H9 (cell line): ENCODE measurements at regions not wholly inside any gene's neighbourhood (a gene's known extent, or its start where the extent isn't known, plus 50 kb on each side); places are given as distances from the start of the nearest gene placed in this dataset.

ENCODE experiments used
- DNase-seq: peaks from one replicate; pipeline ENCODE4 v3.0.0-alpha.2; 2017
- H2AFZ ChIP-seq: one replicate; pipeline ENCODE4 v1.6.1; 2013; ENCODE audit warnings: mild to moderate bottlenecking, low read length, control low read depth, moderate library complexity
- H2AK5ac ChIP-seq: 2 replicates; pipeline ENCODE4 v1.6.1; 2013; ENCODE audit warnings: low read length, control low read depth, mixed read lengths; ENCODE audit not compliant: insufficient read length
- H2BK120ac ChIP-seq: one replicate; pipeline ENCODE4 v1.6.1; 2013; ENCODE audit warnings: low read depth, mild to moderate bottlenecking, low read length, control low read depth, inconsistent platforms; ENCODE audit not compliant: poor library complexity, severe bottlenecking
- H2BK12ac ChIP-seq: 2 replicates; pipeline ENCODE4 v1.6.1; 2013; ENCODE audit warnings: low read length, control low read depth, mixed read lengths, low read depth; ENCODE audit not compliant: insufficient read length
- H2BK15ac ChIP-seq: 2 replicates; pipeline ENCODE4 v1.6.1; 2013; ENCODE audit warnings: low read depth, low read length, control low read depth
- H2BK20ac ChIP-seq: one replicate; pipeline ENCODE4 v1.6.1; 2013; ENCODE audit warnings: low read depth, mild to moderate bottlenecking, low read length, control low read depth, inconsistent platforms; ENCODE audit not compliant: poor library complexity, severe bottlenecking
- H2BK5ac ChIP-seq: 2 replicates; pipeline ENCODE4 v1.6.1; 2013; ENCODE audit warnings: low read length, control low read depth, mixed read lengths; ENCODE audit not compliant: insufficient read length
- H3K14ac ChIP-seq: 2 replicates; pipeline ENCODE4 v1.6.1; 2013; ENCODE audit warnings: low read length, control low read depth; ENCODE audit not compliant: insufficient read depth
- H3K18ac ChIP-seq: 2 replicates; pipeline ENCODE4 v1.6.1; 2013; ENCODE audit warnings: low read depth, mild to moderate bottlenecking, mixed read lengths, low read length, control low read depth; ENCODE audit not compliant: insufficient read length
- H3K23ac ChIP-seq: 2 replicates; pipeline ENCODE4 v1.6.1; 2013; ENCODE audit warnings: low read length, control low read depth, mixed read lengths, low read depth; ENCODE audit not compliant: insufficient read length
- H3K23me2 ChIP-seq: 2 replicates; pipeline ENCODE4 v1.6.1; 2013; ENCODE audit warnings: low read depth, mild to moderate bottlenecking, mixed read lengths, low read length, control low read depth; ENCODE audit not compliant: insufficient read length, poor library complexity, severe bottlenecking
- H3K27ac ChIP-seq: 2 replicates; pipeline ENCODE4 v1.5.1; 2013; ENCODE audit warnings: low read length, control low read depth, mixed read lengths, low read depth; ENCODE audit not compliant: insufficient read length
- H3K27me3 ChIP-seq: 2 replicates; pipeline ENCODE4 v1.6.1; 2013; ENCODE audit warnings: low read length, control low read depth, inconsistent platforms; ENCODE audit not compliant: insufficient read depth
- H3K4ac ChIP-seq: 2 replicates; pipeline ENCODE4 v1.6.1; 2013; ENCODE audit warnings: low read depth, mild to moderate bottlenecking, control low read depth, inconsistent platforms, low read length, moderate library complexity
- H3K4me1 ChIP-seq: 2 replicates; pipeline ENCODE4 v1.6.1; 2013; ENCODE audit warnings: low read length, control low read depth, inconsistent platforms; ENCODE audit not compliant: insufficient read depth
- H3K4me2 ChIP-seq: 2 replicates; pipeline ENCODE4 v1.6.1; 2013; ENCODE audit warnings: low read length, control low read depth, mixed read lengths; ENCODE audit not compliant: insufficient read length, insufficient read depth
- H3K56ac ChIP-seq: 2 replicates; pipeline ENCODE4 v1.6.1; 2013; ENCODE audit warnings: low read depth, mild to moderate bottlenecking, mixed read lengths, low read length, control low read depth; ENCODE audit not compliant: insufficient read length
- H3K79me1 ChIP-seq: 2 replicates; pipeline ENCODE4 v1.6.1; 2013; ENCODE audit warnings: low read depth, mild to moderate bottlenecking, moderate library complexity, low read length, control low read depth, inconsistent platforms; ENCODE audit not compliant: insufficient read depth, poor library complexity, severe bottlenecking
- H3K79me2 ChIP-seq: 2 replicates; pipeline ENCODE4 v1.6.1; 2013; ENCODE audit warnings: low read length, control low read depth, inconsistent platforms; ENCODE audit not compliant: insufficient read depth
- H3K9ac ChIP-seq: 2 replicates; pipeline ENCODE4 v1.6.1; 2013; ENCODE audit warnings: low read length, control low read depth, mixed read lengths; ENCODE audit not compliant: insufficient read length; ENCODE audit errors: extremely low read depth
- H3K9me3 ChIP-seq: one replicate; pipeline ENCODE4 v1.6.1; 2013; ENCODE audit warnings: low read depth, low read length, inconsistent platforms; ENCODE audit not compliant: control insufficient read depth
- H3T11ph ChIP-seq: one replicate; pipeline ENCODE4 v1.6.1; 2013; ENCODE audit warnings: mild to moderate bottlenecking, low read length, control low read depth, inconsistent platforms
- H4K20me1 ChIP-seq: one replicate; pipeline ENCODE4 v1.6.1; 2013; ENCODE audit not compliant: control insufficient read depth, insufficient read length, insufficient read depth
- H4K5ac ChIP-seq: 2 replicates; pipeline ENCODE4 v1.6.1; 2013; ENCODE audit warnings: low read depth, mild to moderate bottlenecking, mixed read lengths, low read length, control low read depth; ENCODE audit not compliant: insufficient read length
- H4K8ac ChIP-seq: replicated peaks from 2 replicates; pipeline ENCODE4 v1.6.1; 2013; ENCODE audit warnings: low read length, control low read depth, mixed read lengths, low read depth; ENCODE audit not compliant: insufficient read length
- H4K91ac ChIP-seq: 2 replicates; pipeline ENCODE4 v1.6.1; 2013; ENCODE audit warnings: low read depth, mild to moderate bottlenecking, moderate library complexity, mixed read lengths, low read length, control low read depth; ENCODE audit not compliant: insufficient read length
- H3K27ac Mint-ChIP-seq, 3 experiments: 2 replicates in 2 of 3; 3 replicates in 1 of 3; pipeline ENCODE4 v1.8.0; 2020 to 2021; ENCODE audit warnings: mixed read lengths in 3 of 3, mild to moderate bottlenecking in 1 of 3, moderate library complexity in 1 of 3
- H3K27me3 Mint-ChIP-seq: 2 replicates; pipeline ENCODE4 v1.8.0; 2021; ENCODE audit warnings: low read depth, mild to moderate bottlenecking, moderate library complexity, mixed read lengths
- H3K36me3 Mint-ChIP-seq, 3 experiments: 2 replicates in 2 of 3; 3 replicates in 1 of 3; pipeline ENCODE4 v1.8.0; 2020 to 2021; ENCODE audit warnings: low read depth in 3 of 3, mixed read lengths in 3 of 3; ENCODE audit not compliant: insufficient read depth in 1 of 3
- H3K4me1 Mint-ChIP-seq, 2 experiments: 2 replicates each; pipeline ENCODE4 v1.8.0; 2020; ENCODE audit warnings: mixed read lengths in 2 of 2
- H3K4me3 Mint-ChIP-seq, 2 experiments: 2 replicates in 1 of 2; 3 replicates in 1 of 2; pipeline ENCODE4 v1.8.0; 2020 to 2021; ENCODE audit warnings: mild to moderate bottlenecking in 2 of 2, mixed read lengths in 2 of 2, moderate library complexity in 1 of 2
- H3K9me3 Mint-ChIP-seq, 2 experiments: 2 replicates in 1 of 2; 3 replicates in 1 of 2; pipeline ENCODE4 v1.8.0; 2020; ENCODE audit warnings: mild to moderate bottlenecking in 2 of 2, mixed read lengths in 2 of 2, moderate library complexity in 1 of 2
- CTCF ChIP-seq: fragments of 200-600 bp; sonication (generic); conservative IDR thresholded peaks from 3 replicates; pipeline ENCODE4 v1.8.0; 2021; ENCODE audit warnings: antibody characterized with exemption, mild to moderate bottlenecking
- WGBS: extraction: QIAGEN DNeasy Blood & Tissue Kit; methylation state at CpG from one replicate; pipeline ENCODE4 v1.1.7; 2013; ENCODE audit warnings: missing lambda C conversion rate, low lambda C conversion rate, mixed read lengths; ENCODE audit not compliant: insufficient read length; ENCODE audit errors: extremely low coverage; 5-methylcytosine and 5-hydroxymethylcytosine counted together

GRCh38 chr18:78772360-78773302, 207.0 kb upstream of the SALL3 start:
- no CpG with 5 or more reads among the region's 26 CpGs for WGBS

More at GRCh38 chr18:78772360-78773302, 207.0 kb upstream of the SALL3 start:
- no peaks in the 10 kb centered on the region; a peak in 1 of 5 replicates for H3K9me3 Mint-ChIP-seq
- H2BK20ac ChIP-seq = no peak overlapping the region
- H3K23ac ChIP-seq = no peak overlapping the region
- H3T11ph ChIP-seq = no peak overlapping the region
- H3K14ac ChIP-seq = no peak overlapping the region
- no peak overlapping the region for H3K56ac ChIP-seq
- H3K27me3 Mint-ChIP-seq = peaks cover 4% of the 10 kb centered on the region; the same call in 1 of the 2 replicates
- no peak overlapping the region for H2BK12ac ChIP-seq
- no peaks in the 10 kb centered on the region for H3K4me1 ChIP-seq
- no peak for TF ChIP-seq CTCF
- H3K36me3 Mint-ChIP-seq = no peaks in the 10 kb centered on the region
- no peak overlapping the region for H2BK5ac ChIP-seq
- no peak overlapping the region for H2AFZ ChIP-seq
- H2BK15ac ChIP-seq = no peak overlapping the region
- H4K5ac ChIP-seq = no peak overlapping the region
- peaks cover 26 to 31% of the 10 kb centered on the region in 2 experiments for H3K4me1 Mint-ChIP-seq
- no peaks in the 10 kb centered on the region for H3K23me2 ChIP-seq
- H3K79me2 ChIP-seq = no peaks in the 10 kb centered on the region
- no peak for DNase-seq
- H3K4ac ChIP-seq = no peak overlapping the region
- H4K20me1 ChIP-seq = no peaks in the 10 kb centered on the region
- H4K8ac ChIP-seq = no peak overlapping the region
- no peaks in the 10 kb centered on the region for H3K9me3 ChIP-seq
- no peak overlapping the region for H3K9ac ChIP-seq
- no peak overlapping the region for H3K4me2 ChIP-seq
- no peaks in the 10 kb centered on the region for H3K27me3 ChIP-seq
- no peak overlapping the region for H2AK5ac ChIP-seq
- no peak overlapping the region for H4K91ac ChIP-seq
- H3K4me3 Mint-ChIP-seq = no peak overlapping the region; a peak in 1 of 5 replicates
- no peak overlapping the region for H3K27ac Mint-ChIP-seq
- H3K79me1 ChIP-seq = no peaks in the 10 kb centered on the region
- H3K27ac ChIP-seq = no peak overlapping the region
- no peak overlapping the region for H3K18ac ChIP-seq
- H2BK120ac ChIP-seq = no peak overlapping the region
